ENCODE measurements at regions not wholly inside any gene's neighbourhood (a gene's known extent, or its start where the extent isn't known, plus 50 kb on each side); places are given as distances from the start of the nearest gene placed in this dataset.
"Not testable (repeated sequence)": the region's sequence is repeated elsewhere in the genome, so short reads cannot be mapped to it uniquely, and the experiment has no call there.

DNA sequence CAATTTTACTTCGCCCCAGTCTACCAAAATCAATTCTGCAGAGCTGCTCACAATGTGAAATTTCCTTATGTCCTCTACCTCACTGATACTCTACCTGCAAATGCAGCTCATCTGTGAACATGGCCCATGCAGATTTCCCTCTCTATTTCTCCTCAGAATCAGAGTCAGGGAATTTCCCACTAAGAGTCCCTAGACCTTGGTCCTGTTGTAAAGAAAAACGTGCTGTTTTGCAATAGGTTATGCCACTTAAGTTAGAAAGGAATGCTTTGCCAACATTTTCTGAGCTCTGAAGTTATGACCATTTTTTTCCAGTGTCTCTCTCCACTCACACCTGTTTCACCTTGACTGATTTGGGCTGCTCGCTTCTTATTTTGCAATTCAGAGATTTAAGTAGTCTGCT lies 524.0 kb downstream of the TTLL7 start:
- POLR2A ChIA-PET; CTCF ChIA-PET; H3K27me3 Mint-ChIP-seq; H3K27ac Mint-ChIP-seq; H3K9me3 ChIP-seq; DNase-seq; H3K36me3 Mint-ChIP-seq; ATAC-seq (replicated peaks in 1 of 4); H3K4me1 ChIP-seq (ENCODE audit: control insufficient read depth in 1 of 2, extremely low read depth in 1 of 2, insufficient read depth in 2 of 2, low read length in 2 of 2); H3K27me3 ChIP-seq (replicated peaks in 1 of 2; ENCODE audit: control insufficient read depth in 2 of 2, extremely low read depth in 1 of 2, insufficient read depth in 2 of 2, low read length in 1 of 2); H3K4me3 Mint-ChIP-seq; H3K4me3 ChIP-seq (ENCODE audit: control insufficient read depth in 1 of 2, extremely low read depth in 1 of 2, low read length in 1 of 2); H3K9me3 Mint-ChIP-seq; H3K36me3 ChIP-seq (ENCODE audit: control insufficient read depth in 2 of 2, extremely low read depth in 1 of 2, insufficient read depth in 1 of 2, low read length in 1 of 2); H3K27ac ChIP-seq (ENCODE audit: low read length); H3K4me1 Mint-ChIP-seq: not testable (repeated sequence)
- WGBS (ENCODE audit: insufficient coverage): no CpG with 5 or more reads among the region's 3 CpGs

DNA sequence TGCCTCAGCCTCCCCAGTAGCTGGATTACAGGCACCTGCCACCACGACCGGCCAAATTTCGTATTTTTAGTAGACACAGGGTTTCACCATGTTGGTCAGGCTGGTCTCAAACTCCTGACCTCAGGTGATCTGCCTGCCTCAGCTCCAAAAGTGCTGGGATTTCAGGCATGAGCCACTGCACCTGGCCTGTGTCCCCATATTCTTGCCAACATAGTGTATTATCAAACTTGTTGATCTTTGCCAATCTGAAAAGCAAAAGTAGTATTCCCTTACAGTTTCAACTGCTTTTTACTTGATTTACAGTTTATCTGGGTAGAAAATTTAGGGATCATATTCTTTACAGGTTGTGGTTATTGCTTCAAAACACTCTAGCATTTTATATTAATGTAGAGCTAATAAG lies 524.9 kb downstream of the TTLL7 start:
- ATAC-seq (replicated peaks in 1 of 4); H3K27me3 ChIP-seq (replicated peaks in 1 of 2; ENCODE audit: control insufficient read depth in 2 of 2, extremely low read depth in 1 of 2, insufficient read depth in 2 of 2, low read length in 1 of 2); H3K4me1 ChIP-seq (ENCODE audit: control insufficient read depth in 1 of 2, extremely low read depth in 1 of 2, insufficient read depth in 2 of 2, low read length in 2 of 2); H3K4me3 ChIP-seq (ENCODE audit: control insufficient read depth in 1 of 2, extremely low read depth in 1 of 2, low read length in 1 of 2); H3K27ac Mint-ChIP-seq; DNase-seq; H3K27me3 Mint-ChIP-seq; H3K36me3 ChIP-seq (ENCODE audit: control insufficient read depth in 2 of 2, extremely low read depth in 1 of 2, insufficient read depth in 1 of 2, low read length in 1 of 2); POLR2A ChIA-PET; H3K36me3 Mint-ChIP-seq; CTCF ChIA-PET; H3K4me1 Mint-ChIP-seq; H3K4me3 Mint-ChIP-seq; H3K9me3 ChIP-seq; H3K27ac ChIP-seq (ENCODE audit: low read length); H3K9me3 Mint-ChIP-seq: not testable (repeated sequence)
- WGBS (ENCODE audit: insufficient coverage): 95% methylated on average over 3 of the region's 3 CpGs

DNA sequence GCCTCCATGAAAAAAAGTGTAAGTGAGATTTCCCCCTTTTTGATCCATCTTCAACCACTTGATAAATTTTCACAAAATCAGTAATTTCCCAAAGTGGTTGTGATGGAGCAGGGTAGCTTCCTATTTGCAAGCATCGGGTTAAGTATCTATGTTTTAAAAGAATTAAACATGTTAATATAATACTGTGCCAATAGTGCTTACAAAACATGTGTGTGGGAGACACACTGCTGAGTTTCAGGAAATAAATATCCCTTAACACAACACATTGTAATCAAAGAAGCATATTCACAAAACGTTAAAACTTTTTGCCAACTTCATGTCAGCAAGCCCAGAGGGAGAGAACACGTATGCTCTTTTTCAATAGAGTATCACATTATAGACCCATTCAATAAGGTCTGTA lies 526.9 kb downstream of the TTLL7 start:
- H3K9me3 Mint-ChIP-seq; H3K4me1 ChIP-seq (ENCODE audit: control insufficient read depth in 1 of 2, extremely low read depth in 1 of 2, insufficient read depth in 2 of 2, low read length in 2 of 2); DNase-seq; H3K27me3 Mint-ChIP-seq; H3K27me3 ChIP-seq (replicated peaks in 1 of 2; ENCODE audit: control insufficient read depth in 2 of 2, extremely low read depth in 1 of 2, insufficient read depth in 2 of 2, low read length in 1 of 2); POLR2A ChIA-PET; H3K9me3 ChIP-seq; H3K27ac Mint-ChIP-seq; H3K27ac ChIP-seq (ENCODE audit: low read length); CTCF ChIA-PET; H3K36me3 ChIP-seq (ENCODE audit: control insufficient read depth in 2 of 2, extremely low read depth in 1 of 2, insufficient read depth in 1 of 2, low read length in 1 of 2); H3K4me3 ChIP-seq (ENCODE audit: control insufficient read depth in 1 of 2, extremely low read depth in 1 of 2, low read length in 1 of 2); ATAC-seq (replicated peaks in 1 of 4); H3K4me3 Mint-ChIP-seq; H3K36me3 Mint-ChIP-seq; H3K4me1 Mint-ChIP-seq: not testable (repeated sequence)
- no CpG with 5 or more reads among the region's 3 CpGs for WGBS (ENCODE audit: insufficient coverage)

DNA sequence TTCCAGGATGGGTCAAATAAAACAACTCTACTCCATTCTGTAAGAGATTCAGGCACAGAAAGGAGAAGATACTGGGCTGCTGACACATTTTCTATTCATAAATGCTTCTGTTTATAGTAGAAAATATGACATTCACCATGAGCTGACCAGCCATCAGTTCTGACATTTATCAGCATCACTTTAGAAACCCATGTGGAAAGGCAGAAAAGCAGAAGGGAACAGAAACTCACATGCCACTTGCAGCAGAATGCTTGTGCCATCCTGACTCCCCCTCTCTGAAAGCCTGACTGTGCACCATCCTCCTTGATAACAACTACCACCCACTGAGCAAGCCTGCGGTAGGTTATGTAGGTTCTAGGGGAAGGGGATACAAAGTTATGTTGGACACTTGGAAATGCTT lies 527.7 kb downstream of the TTLL7 start:
- H3K27ac ChIP-seq (ENCODE audit: low read length); H3K9me3 Mint-ChIP-seq; CTCF ChIA-PET; H3K9me3 ChIP-seq; H3K27ac Mint-ChIP-seq; H3K27me3 ChIP-seq (replicated peaks in 1 of 2; ENCODE audit: control insufficient read depth in 2 of 2, extremely low read depth in 1 of 2, insufficient read depth in 2 of 2, low read length in 1 of 2); H3K4me1 ChIP-seq (ENCODE audit: control insufficient read depth in 1 of 2, extremely low read depth in 1 of 2, insufficient read depth in 2 of 2, low read length in 2 of 2); ATAC-seq (replicated peaks in 1 of 4); H3K36me3 ChIP-seq (ENCODE audit: control insufficient read depth in 2 of 2, extremely low read depth in 1 of 2, insufficient read depth in 1 of 2, low read length in 1 of 2); H3K27me3 Mint-ChIP-seq; H3K36me3 Mint-ChIP-seq; POLR2A ChIA-PET; H3K4me1 Mint-ChIP-seq; H3K4me3 ChIP-seq (ENCODE audit: control insufficient read depth in 1 of 2, extremely low read depth in 1 of 2, low read length in 1 of 2); H3K4me3 Mint-ChIP-seq; DNase-seq: not testable (repeated sequence)
- no CpG with 5 or more reads among the region's 1 CpG for WGBS (ENCODE audit: insufficient coverage)

DNA sequence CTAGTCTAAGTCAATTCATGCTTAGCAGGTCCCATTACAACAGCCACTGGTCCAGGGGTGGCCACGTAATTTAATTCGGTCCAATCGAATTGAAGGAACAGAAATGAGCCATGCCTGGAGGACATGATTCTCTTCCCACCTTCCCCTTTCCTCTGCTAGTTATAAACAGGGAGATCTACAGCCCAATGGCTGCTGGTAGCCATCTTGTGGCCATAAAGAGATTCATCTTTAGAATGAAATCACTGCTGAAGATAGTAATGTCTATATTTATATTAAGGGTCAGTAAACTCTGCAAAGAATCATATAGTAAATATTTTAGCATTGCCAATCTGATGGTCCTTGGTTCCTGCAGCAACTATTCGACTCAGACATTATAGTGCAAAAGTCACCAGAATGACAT lies 530.6 kb downstream of the TTLL7 start:
- H3K4me3 Mint-ChIP-seq; CTCF ChIA-PET; H3K9me3 ChIP-seq; H3K27me3 ChIP-seq (replicated peaks in 1 of 2; ENCODE audit: control insufficient read depth in 2 of 2, extremely low read depth in 1 of 2, insufficient read depth in 2 of 2, low read length in 1 of 2); H3K27ac Mint-ChIP-seq; ATAC-seq (replicated peaks in 1 of 4); DNase-seq; H3K27ac ChIP-seq (ENCODE audit: low read length); H3K4me3 ChIP-seq (ENCODE audit: control insufficient read depth in 1 of 2, extremely low read depth in 1 of 2, low read length in 1 of 2); H3K36me3 ChIP-seq (ENCODE audit: control insufficient read depth in 2 of 2, extremely low read depth in 1 of 2, insufficient read depth in 1 of 2, low read length in 1 of 2); H3K27me3 Mint-ChIP-seq; H3K4me1 Mint-ChIP-seq; H3K36me3 Mint-ChIP-seq; H3K9me3 Mint-ChIP-seq; POLR2A ChIA-PET; H3K4me1 ChIP-seq (ENCODE audit: control insufficient read depth in 1 of 2, extremely low read depth in 1 of 2, insufficient read depth in 2 of 2, low read length in 2 of 2): not testable (repeated sequence)
- 72% methylated on average over 3 of the region's 4 CpGs for WGBS (ENCODE audit: insufficient coverage)

DNA sequence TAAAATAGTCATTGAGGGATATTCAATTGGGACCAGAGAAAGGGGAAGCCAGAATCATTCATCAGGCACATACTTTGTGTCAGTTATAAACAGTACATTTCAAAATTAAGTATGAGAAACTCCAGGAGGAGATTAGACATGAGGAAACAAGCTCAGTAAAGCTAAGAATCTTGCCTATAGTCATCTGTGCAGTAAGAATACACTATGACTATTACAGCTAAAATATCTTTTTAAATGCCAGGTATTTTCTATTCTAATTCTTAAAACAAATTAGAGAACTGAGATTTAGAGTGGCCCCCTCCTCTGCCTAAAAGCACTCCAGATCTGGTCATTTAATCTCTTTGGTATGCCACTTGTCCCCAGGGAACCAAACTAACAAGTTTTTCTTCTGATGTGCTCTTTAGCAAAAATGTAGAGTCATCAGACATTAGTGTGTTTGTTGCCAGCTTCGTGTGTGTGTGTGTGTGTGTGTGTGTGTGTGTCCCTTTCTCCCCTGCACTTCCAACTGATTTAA lies 541.1 kb downstream of the TTLL7 start:
- ATAC-seq (replicated peaks in 1 of 4); CTCF ChIA-PET; H3K27me3 Mint-ChIP-seq; H3K36me3 Mint-ChIP-seq; POLR2A ChIA-PET; DNase-seq; H3K4me1 ChIP-seq (ENCODE audit: control insufficient read depth in 1 of 2, extremely low read depth in 1 of 2, insufficient read depth in 2 of 2, low read length in 2 of 2); H3K4me3 Mint-ChIP-seq; H3K4me3 ChIP-seq (ENCODE audit: control insufficient read depth in 1 of 2, extremely low read depth in 1 of 2, low read length in 1 of 2); H3K9me3 ChIP-seq; H3K27ac ChIP-seq (ENCODE audit: low read length); H3K27me3 ChIP-seq (replicated peaks in 1 of 2; ENCODE audit: control insufficient read depth in 2 of 2, extremely low read depth in 1 of 2, insufficient read depth in 2 of 2, low read length in 1 of 2); H3K9me3 Mint-ChIP-seq; H3K27ac Mint-ChIP-seq; H3K36me3 ChIP-seq (ENCODE audit: control insufficient read depth in 2 of 2, extremely low read depth in 1 of 2, insufficient read depth in 1 of 2, low read length in 1 of 2): not testable (repeated sequence)
- peaks cover 8 to 10% (median 9%) of the 10 kb centered on the region in 3 donors for H3K4me1 Mint-ChIP-seq
- no CpG with 5 or more reads among the region's 1 CpG for WGBS (ENCODE audit: insufficient coverage)

- H3K27me3 Mint-ChIP-seq; ATAC-seq (replicated peaks in 1 of 4); H3K4me3 ChIP-seq (ENCODE audit: control insufficient read depth in 1 of 2, extremely low read depth in 1 of 2, low read length in 1 of 2); H3K27ac Mint-ChIP-seq; DNase-seq; POLR2A ChIA-PET; H3K4me1 ChIP-seq (ENCODE audit: control insufficient read depth in 1 of 2, extremely low read depth in 1 of 2, insufficient read depth in 2 of 2, low read length in 2 of 2); H3K9me3 Mint-ChIP-seq; H3K27me3 ChIP-seq (replicated peaks in 1 of 2; ENCODE audit: control insufficient read depth in 2 of 2, extremely low read depth in 1 of 2, insufficient read depth in 2 of 2, low read length in 1 of 2); H3K27ac ChIP-seq (ENCODE audit: low read length); H3K9me3 ChIP-seq; H3K4me3 Mint-ChIP-seq; CTCF ChIA-PET; H3K36me3 Mint-ChIP-seq; H3K36me3 ChIP-seq (ENCODE audit: control insufficient read depth in 2 of 2, extremely low read depth in 1 of 2, insufficient read depth in 1 of 2, low read length in 1 of 2): not testable (repeated sequence)
- peaks cover 8 to 10% (median 9%) of the 10 kb centered on the region in 3 donors for H3K4me1 Mint-ChIP-seq
- WGBS (ENCODE audit: insufficient coverage): no CpG with 5 or more reads among the region's 2 CpGs
These were observed 541.7 kb downstream of the TTLL7 start for GRCh38 chr1:83457281-83457680.

Measured in T-cell (primary cell).